ENCODE measurements at regions not wholly inside any gene's neighbourhood (a gene's known extent, or its start where the extent isn't known, plus 50 kb on each side); places are given as distances from the start of the nearest gene placed in this dataset.

DNA sequence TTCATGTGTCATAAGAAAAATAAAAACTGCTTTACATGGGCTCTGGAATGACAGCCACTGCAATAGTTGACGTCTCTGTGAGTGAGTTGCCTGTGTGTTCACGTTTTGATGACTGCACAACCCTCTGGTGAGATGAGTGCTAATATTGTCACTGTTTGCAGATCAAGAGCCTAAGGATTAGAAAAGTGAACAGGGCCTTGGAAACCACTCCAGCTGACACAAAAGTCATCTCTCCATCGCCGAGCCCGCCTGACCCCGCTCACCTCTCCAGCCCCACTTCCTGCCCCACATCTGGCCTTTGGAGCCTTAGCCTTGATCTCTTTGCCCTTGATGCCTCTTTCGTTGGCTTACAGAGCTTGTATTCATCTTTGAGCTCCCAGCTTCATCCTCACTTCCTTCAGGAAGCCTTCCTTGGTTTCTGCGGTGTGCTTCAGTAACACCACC, 351.7 kb downstream of the TCERG1L start:
- Mint-ChIP-seq H3K27ac (no peak overlapping the region), H3K4me3 (no peak overlapping the region), H3K27me3 (ENCODE audit: low read depth) (peaks cover 6% of the 10 kb centered on the region), H3K9me3 (peaks cover 0 to 4% of the 10 kb centered on the region in 2 experiments; a peak in 3 of 5 replicates), H3K36me3 (ENCODE audit: insufficient read depth in 1 of 3, low read depth in 3 of 3) (no peaks in the 10 kb centered on the region; a peak in 2 of 7 replicates), H3K4me1 (peaks cover 4 to 9% of the 10 kb centered on the region in 2 experiments)
- Histone ChIP-seq H3K23ac (ENCODE audit: insufficient read length, low read depth, low read length) (no peak overlapping the region), H3K18ac (ENCODE audit: insufficient read length, low read depth, low read length) (no peak overlapping the region), H4K91ac (ENCODE audit: insufficient read length, low read depth, low read length) (no peak overlapping the region), H2BK15ac (ENCODE audit: low read depth, low read length) (no peak overlapping the region), H3K79me1 (ENCODE audit: insufficient read depth, low read depth, low read length, poor library complexity, severe bottlenecking) (no peaks in the 10 kb centered on the region), H2AFZ (ENCODE audit: low read length) (no peak overlapping the region), H4K20me1 (ENCODE audit: control insufficient read depth, insufficient read depth, insufficient read length) (no peaks in the 10 kb centered on the region), H3K4me2 (ENCODE audit: insufficient read depth, insufficient read length, low read length) (no peak overlapping the region), H3K27me3 (ENCODE audit: insufficient read depth, low read length) (no peaks in the 10 kb centered on the region), H3K14ac (ENCODE audit: insufficient read depth, low read length) (no peak overlapping the region), H2AK5ac (ENCODE audit: insufficient read length, low read length) (no peak overlapping the region), H4K8ac (replicated peaks; ENCODE audit: insufficient read length, low read depth, low read length) (no peak overlapping the region), H2BK20ac (ENCODE audit: low read depth, low read length, poor library complexity, severe bottlenecking) (no peak overlapping the region), H3K27ac (ENCODE audit: insufficient read length, low read depth, low read length) (no peak overlapping the region), H2BK5ac (ENCODE audit: insufficient read length, low read length) (no peak overlapping the region), H3K4me1 (ENCODE audit: insufficient read depth, low read length) (no peaks in the 10 kb centered on the region), H3K23me2 (ENCODE audit: insufficient read length, low read depth, low read length, poor library complexity, severe bottlenecking) (no peaks in the 10 kb centered on the region), H3K79me2 (ENCODE audit: insufficient read depth, low read length) (no peaks in the 10 kb centered on the region; the same call in 1 of the 2 replicates), H3K9ac (ENCODE audit: extremely low read depth, insufficient read length, low read length) (no peak overlapping the region), H2BK120ac (ENCODE audit: low read depth, low read length, poor library complexity, severe bottlenecking) (no peak overlapping the region), H4K5ac (ENCODE audit: insufficient read length, low read depth, low read length) (no peak overlapping the region), H3K9me3 (ENCODE audit: control insufficient read depth, low read depth, low read length) (no peaks in the 10 kb centered on the region), H2BK12ac (ENCODE audit: insufficient read length, low read depth, low read length) (no peak overlapping the region), H3K4ac (ENCODE audit: low read depth, low read length) (no peak overlapping the region), H3T11ph (ENCODE audit: low read length) (no peak overlapping the region), H3K56ac (ENCODE audit: insufficient read length, low read depth, low read length) (no peak overlapping the region)
- DNase-seq, result no peak
- TF ChIP-seq, protein P1, sequence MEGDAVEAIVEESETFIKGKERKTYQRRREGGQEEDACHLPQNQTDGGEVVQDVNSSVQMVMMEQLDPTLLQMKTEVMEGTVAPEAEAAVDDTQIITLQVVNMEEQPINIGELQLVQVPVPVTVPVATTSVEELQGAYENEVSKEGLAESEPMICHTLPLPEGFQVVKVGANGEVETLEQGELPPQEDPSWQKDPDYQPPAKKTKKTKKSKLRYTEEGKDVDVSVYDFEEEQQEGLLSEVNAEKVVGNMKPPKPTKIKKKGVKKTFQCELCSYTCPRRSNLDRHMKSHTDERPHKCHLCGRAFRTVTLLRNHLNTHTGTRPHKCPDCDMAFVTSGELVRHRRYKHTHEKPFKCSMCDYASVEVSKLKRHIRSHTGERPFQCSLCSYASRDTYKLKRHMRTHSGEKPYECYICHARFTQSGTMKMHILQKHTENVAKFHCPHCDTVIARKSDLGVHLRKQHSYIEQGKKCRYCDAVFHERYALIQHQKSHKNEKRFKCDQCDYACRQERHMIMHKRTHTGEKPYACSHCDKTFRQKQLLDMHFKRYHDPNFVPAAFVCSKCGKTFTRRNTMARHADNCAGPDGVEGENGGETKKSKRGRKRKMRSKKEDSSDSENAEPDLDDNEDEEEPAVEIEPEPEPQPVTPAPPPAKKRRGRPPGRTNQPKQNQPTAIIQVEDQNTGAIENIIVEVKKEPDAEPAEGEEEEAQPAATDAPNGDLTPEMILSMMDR (conservative IDR thresholded peaks at IDR 0.05), result no peak
- WGBS (ENCODE audit: extremely low coverage, insufficient read length, low lambda C conversion rate), result no CpG with 5 or more reads among the region's 8 CpGs

Measured in H9 (cell line).